BLaER1 (cell line): ENCODE measurements at regions not wholly inside any gene's neighbourhood (a gene's known extent, or its start where the extent isn't known, plus 50 kb on each side); places are given as distances from the start of the nearest gene placed in this dataset.

Source experiments
- H3K27ac ChIP-seq: shearing (Covaris generic); formaldehyde crosslinking; 2 replicates; pipeline ENCODE4 v1.8.1; 2022
- H3K27me3 ChIP-seq: shearing (Covaris generic); formaldehyde crosslinking; 2 replicates; pipeline ENCODE4 v1.8.1; 2022
- H3K36me3 ChIP-seq: shearing (Covaris generic); formaldehyde crosslinking; 2 replicates; pipeline ENCODE4 v1.8.1; 2022
- H3K4me1 ChIP-seq: shearing (Covaris generic); formaldehyde crosslinking; 2 replicates; pipeline ENCODE4 v1.8.1; 2022
- H3K4me2 ChIP-seq: shearing (Covaris generic); formaldehyde crosslinking; 2 replicates; pipeline ENCODE4 v1.8.1; 2022
- H3K4me3 ChIP-seq: shearing (Covaris generic); formaldehyde crosslinking; 2 replicates; pipeline ENCODE4 v1.8.1; 2022
- H3K9ac ChIP-seq: shearing (Covaris generic); formaldehyde crosslinking; 2 replicates; pipeline ENCODE4 v1.8.1; 2022
- H3K9me3 ChIP-seq: shearing (Covaris generic); formaldehyde crosslinking; 2 replicates; pipeline ENCODE4 v1.8.1; 2022
- H4K20me1 ChIP-seq: shearing (Covaris generic); formaldehyde crosslinking; 2 replicates; pipeline ENCODE4 v1.8.1; 2022
- Cebpa-rat ChIP-seq: shearing (Covaris generic); IDR thresholded peaks from 2 replicates; pipeline ENCODE4 v1.8.1; 2022

GRCh38 chr22:49169074-49169744 is 658.5 kb downstream of the BRD1 start:
- no peak overlapping the region for H3K27ac ChIP-seq
- H4K20me1 ChIP-seq: no peaks in the 10 kb centered on the region
- no peak overlapping the region for H3K4me3 ChIP-seq
- no peaks in the 10 kb centered on the region for H3K36me3 ChIP-seq
- no peaks in the 10 kb centered on the region for H3K4me1 ChIP-seq
- TF ChIP-seq Cebpa-rat: no peak
- H3K9me3 ChIP-seq: peaks cover 31% of the 10 kb centered on the region
- H3K9ac ChIP-seq: no peak overlapping the region
- no peaks in the 10 kb centered on the region for H3K27me3 ChIP-seq
- H3K4me2 ChIP-seq: no peak overlapping the region

DNA sequence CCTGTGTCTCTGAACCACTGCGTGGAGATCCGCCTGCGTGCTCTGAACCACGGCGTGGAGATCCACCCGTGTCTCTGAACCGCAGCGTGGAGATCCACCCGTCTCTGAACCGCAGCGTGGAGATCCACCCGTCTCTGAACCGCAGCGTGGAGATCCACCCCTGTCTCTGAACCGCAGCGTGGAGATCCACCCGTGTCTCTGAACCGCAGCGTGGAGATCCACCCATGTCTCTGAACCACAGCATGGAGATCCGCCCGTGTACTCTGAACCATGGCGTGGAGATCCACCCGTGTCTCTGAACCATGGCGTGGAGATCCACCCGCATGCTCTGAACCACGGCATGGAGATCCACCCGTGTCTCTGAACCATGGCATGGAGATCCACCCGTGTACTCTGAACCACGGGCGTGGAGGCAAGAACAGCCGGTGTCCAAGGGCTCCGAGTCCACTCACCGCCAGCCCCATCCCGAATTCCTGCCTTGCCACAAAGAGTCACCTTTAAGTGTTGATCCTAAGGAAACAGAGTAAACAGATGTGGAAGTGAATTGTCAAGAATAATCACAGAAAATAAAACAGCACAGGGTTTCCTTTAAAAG is 659.4 kb downstream of the BRD1 start:
- TF ChIP-seq Cebpa-rat: no peak
- Histone ChIP-seq H3K9ac (no peak overlapping the region), H4K20me1 (no peaks in the 10 kb centered on the region), H3K27me3 (no peaks in the 10 kb centered on the region), H3K36me3 (no peaks in the 10 kb centered on the region), H3K4me3 (no peak overlapping the region), H3K9me3 (peaks cover 31% of the 10 kb centered on the region), H3K4me2 (no peak overlapping the region), H3K27ac (no peak overlapping the region), H3K4me1 (no peaks in the 10 kb centered on the region)

- no peak overlapping the region for H3K27ac ChIP-seq
- H3K4me1 ChIP-seq: no peaks in the 10 kb centered on the region
- no peak overlapping the region for H3K4me2 ChIP-seq
- H3K36me3 ChIP-seq: no peaks in the 10 kb centered on the region
- peaks cover 26% of the 10 kb centered on the region for H3K9me3 ChIP-seq
- TF ChIP-seq Cebpa-rat: no peak
- H3K27me3 ChIP-seq: no peaks in the 10 kb centered on the region
- H3K4me3 ChIP-seq: no peak overlapping the region
- no peak overlapping the region for H3K9ac ChIP-seq
- no peaks in the 10 kb centered on the region for H4K20me1 ChIP-seq
Observed at GRCh38 chr22:49166746-49167145, 660.9 kb downstream of the BRD1 start.

- Histone ChIP-seq H3K4me3 (no peak overlapping the region), H4K20me1 (no peaks in the 10 kb centered on the region), H3K4me2 (no peak overlapping the region), H3K9me3 (peaks cover 21% of the 10 kb centered on the region), H3K36me3 (no peaks in the 10 kb centered on the region), H3K4me1 (no peaks in the 10 kb centered on the region), H3K27ac (no peak overlapping the region), H3K9ac (no peak overlapping the region), H3K27me3 (no peaks in the 10 kb centered on the region)
- TF ChIP-seq Cebpa-rat: no peak
Observed at GRCh38 chr22:49166211-49166610, 661.5 kb downstream of the BRD1 start.

GRCh38 chr22:49164773-49165320 is 662.8 kb downstream of the BRD1 start:
- H3K27ac ChIP-seq: no peak overlapping the region
- H3K9me3 ChIP-seq: peaks cover 13% of the 10 kb centered on the region
- H3K36me3 ChIP-seq: no peaks in the 10 kb centered on the region
- no peak overlapping the region for H3K4me2 ChIP-seq
- H4K20me1 ChIP-seq: no peaks in the 10 kb centered on the region
- H3K9ac ChIP-seq: no peak overlapping the region
- no peak for TF ChIP-seq Cebpa-rat
- H3K4me1 ChIP-seq: no peaks in the 10 kb centered on the region
- H3K4me3 ChIP-seq: no peak overlapping the region
- no peaks in the 10 kb centered on the region for H3K27me3 ChIP-seq

DNA sequence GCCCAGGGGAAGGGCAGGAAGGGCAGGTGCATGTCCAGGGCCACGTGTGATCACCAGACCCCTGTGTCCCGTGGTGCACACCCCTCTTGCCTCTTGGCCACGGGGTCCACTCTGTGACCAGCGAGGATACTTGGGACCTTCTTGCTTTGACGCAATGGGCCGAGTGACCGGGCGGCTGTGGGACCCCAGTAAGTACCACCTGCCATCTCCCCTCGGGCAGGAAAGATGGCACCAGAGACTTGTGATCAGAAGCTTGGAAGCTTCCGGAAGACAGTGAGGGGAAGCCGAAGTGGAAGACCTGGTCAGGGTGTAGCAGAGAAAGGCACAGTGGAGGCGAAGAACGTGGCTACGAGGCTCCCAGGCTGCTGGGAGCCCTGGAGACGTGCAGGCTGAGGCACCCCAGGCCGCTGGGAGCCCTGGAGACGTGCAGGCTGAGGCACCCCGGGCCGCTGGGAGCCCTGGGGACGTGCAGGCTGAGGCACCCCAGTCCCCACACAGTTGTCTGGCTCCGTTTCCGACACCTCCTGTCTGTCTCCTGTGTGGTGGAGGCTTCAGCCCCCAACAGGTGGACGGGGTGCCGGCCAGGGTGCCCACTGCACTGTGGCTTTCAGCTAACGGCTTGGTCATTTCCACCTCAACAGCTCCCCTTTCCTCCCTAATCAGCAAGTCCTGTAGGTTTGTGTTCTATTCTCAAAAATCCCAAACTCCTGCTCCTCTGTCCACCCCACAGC is 663.5 kb downstream of the BRD1 start:
- TF ChIP-seq Cebpa-rat: no peak
- no peak overlapping the region for H3K4me2 ChIP-seq
- H3K4me3 ChIP-seq: no peak overlapping the region
- no peak overlapping the region for H3K27ac ChIP-seq
- H3K4me1 ChIP-seq: no peaks in the 10 kb centered on the region
- no peaks in the 10 kb centered on the region for H4K20me1 ChIP-seq
- H3K36me3 ChIP-seq: no peaks in the 10 kb centered on the region
- H3K9me3 ChIP-seq: peaks cover 13% of the 10 kb centered on the region
- no peak overlapping the region for H3K9ac ChIP-seq
- no peaks in the 10 kb centered on the region for H3K27me3 ChIP-seq

DNA sequence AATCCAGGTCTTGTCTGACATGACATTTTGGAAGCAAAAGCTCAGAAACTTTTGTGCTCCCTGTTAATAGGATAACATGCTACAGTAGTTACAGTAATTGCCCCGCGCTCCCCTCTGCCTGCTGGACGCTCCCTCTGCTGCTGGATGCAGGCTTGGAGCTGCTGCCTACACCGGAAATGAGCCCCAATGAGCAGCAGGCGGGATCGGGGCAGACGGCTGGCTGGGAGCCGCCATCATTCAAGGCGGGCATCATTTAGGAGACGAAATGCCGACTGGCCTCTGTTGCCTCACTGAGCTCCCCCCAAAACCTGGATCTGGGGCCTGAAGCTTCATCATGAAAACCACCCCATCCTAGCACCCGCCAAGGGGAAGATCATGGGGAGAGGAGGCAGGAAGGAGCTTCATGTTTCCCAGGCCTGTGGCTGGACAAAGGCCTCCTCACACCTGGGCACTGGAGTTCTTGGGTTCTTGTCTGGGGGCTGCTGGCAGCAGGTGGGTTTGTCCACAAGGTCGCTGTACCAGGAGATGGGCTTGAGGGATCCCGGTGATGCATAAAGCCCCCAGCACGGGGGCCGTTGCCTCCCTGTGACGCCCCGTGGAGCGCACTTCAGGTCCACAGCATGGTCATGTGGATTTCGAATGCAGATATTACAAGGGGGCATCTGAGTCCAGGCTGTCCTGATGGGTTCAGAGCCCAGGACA is 664.3 kb downstream of the BRD1 start:
- peaks cover 8% of the 10 kb centered on the region for H3K9me3 ChIP-seq
- no peak for TF ChIP-seq Cebpa-rat

DNA sequence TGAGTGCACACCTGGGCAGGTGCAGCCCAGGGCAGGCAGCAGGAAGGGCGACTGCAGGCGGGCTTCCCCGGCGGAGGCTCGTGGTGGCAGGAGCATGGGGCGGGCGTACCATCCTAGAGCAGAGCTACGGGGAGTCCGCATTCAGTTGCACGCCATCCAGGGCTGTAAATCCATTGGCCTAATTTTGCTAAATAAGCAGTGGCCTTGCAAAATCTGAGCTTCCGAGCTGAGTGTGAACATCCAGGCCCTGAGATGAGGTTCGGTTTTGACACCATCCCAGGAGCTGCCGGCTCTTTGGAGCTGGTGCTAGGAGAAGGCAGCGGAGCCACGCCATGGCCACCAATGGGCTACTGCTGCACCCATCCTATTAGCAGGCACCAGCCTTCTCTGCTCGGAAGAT is 664.8 kb downstream of the BRD1 start:
- Histone ChIP-seq H3K4me1 (no peaks in the 10 kb centered on the region), H4K20me1 (no peaks in the 10 kb centered on the region), H3K9ac (no peak overlapping the region), H3K36me3 (no peaks in the 10 kb centered on the region), H3K27ac (no peak overlapping the region), H3K4me2 (no peak overlapping the region), H3K27me3 (no peaks in the 10 kb centered on the region), H3K4me3 (no peak overlapping the region), H3K9me3 (peaks cover 2% of the 10 kb centered on the region)
- no peak for TF ChIP-seq Cebpa-rat

More for the DNA sequence above, 664.3 kb downstream of the BRD1 start:
- Histone ChIP-seq H3K4me1 (no peaks in the 10 kb centered on the region), H3K4me3 (no peak overlapping the region), H3K27ac (no peak overlapping the region), H3K4me2 (no peak overlapping the region), H3K27me3 (no peaks in the 10 kb centered on the region), H3K36me3 (no peaks in the 10 kb centered on the region), H4K20me1 (no peaks in the 10 kb centered on the region), H3K9ac (no peak overlapping the region)

DNA sequence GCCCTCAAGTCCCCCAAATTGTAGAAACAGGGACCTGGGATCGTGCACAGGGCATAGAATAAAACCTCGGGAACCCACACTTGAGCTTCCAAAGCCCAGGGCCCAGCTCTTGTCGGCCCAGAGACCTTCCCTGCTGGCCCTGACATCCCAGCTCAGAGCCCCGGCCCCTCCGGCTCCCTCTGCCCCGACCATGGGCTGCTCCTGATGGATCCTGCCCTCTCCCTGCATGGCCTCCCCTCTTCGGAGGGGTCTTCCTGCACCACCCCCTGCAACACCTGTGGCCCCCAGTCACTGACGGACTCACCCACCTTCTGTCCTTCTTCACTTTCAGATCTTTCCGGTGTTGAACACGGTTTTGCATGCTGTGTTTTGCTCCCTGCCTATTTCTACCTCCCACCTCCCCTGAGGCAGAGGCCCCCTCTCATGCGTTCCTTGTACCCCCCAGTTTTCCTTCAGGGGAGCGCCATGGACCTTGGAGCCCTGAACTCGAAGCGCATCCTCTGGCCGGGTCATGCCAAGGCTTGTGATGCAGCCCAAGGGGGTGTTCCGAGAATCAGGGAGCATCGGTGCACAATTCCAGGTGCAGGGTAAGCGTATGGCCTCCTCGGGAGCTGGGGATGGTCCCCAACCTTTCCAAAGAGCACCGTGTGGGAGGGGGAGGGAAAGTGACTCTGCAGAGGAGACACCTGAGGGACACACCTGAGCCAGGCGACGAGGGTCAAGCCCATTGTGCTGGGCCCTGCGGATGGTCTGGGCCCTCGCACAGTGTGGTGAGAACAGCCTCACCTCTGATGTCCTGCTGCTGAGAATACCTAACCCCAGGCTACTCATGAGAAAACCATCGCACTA is 666.4 kb downstream of the BRD1 start:
- Histone ChIP-seq H3K4me2 (no peak overlapping the region), H3K9ac (no peak overlapping the region), H3K4me1 (no peaks in the 10 kb centered on the region), H4K20me1 (no peaks in the 10 kb centered on the region; the same call in 1 of the 2 replicates), H3K36me3 (no peaks in the 10 kb centered on the region), H3K4me3 (no peak overlapping the region), H3K27me3 (no peaks in the 10 kb centered on the region), H3K9me3 (no peaks in the 10 kb centered on the region), H3K27ac (no peak overlapping the region)
- TF ChIP-seq Cebpa-rat: no peak
